LHCN-M2 (cell line): ENCODE measurements at regions not wholly inside any gene's neighbourhood (a gene's known extent, or its start where the extent isn't known, plus 50 kb on each side); places are given as distances from the start of the nearest gene placed in this dataset.
"Not testable (repeated sequence)": the region's sequence is repeated elsewhere in the genome, so short reads cannot be mapped to it uniquely, and the experiment has no call there.

Experiments
- DNase-seq: peaks from one replicate; pipeline ENCODE4 v3.0.0-alpha.2; 2012; ENCODE audit warnings: low read depth

DNA sequence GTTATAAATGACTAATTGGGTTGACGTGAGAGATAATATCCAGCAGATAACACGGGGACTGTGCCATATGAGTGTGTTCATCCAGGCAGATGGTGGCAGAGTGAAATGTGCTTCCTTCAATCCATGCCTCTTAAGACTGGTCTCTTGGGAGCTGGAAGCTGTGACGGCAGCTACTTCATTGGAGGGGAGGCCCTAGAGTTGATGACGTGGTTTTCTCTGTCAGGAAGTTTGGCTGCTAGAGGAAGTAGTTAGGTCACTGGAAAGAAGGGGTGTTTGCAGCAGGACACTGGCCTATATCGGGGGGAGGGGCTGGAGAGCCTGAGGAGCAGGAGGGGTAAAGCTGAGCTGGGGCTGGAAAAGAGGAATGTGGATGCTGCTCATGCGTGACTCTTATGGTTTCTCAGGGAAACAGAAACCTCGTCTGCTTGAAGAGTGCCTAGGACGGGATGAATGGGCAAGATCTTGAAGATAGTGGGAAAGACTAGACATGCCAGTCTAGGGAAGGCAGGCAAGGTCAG lies 3051.6 kb downstream of the RPIA start:
- not testable (repeated sequence) for DNase-seq

DNA sequence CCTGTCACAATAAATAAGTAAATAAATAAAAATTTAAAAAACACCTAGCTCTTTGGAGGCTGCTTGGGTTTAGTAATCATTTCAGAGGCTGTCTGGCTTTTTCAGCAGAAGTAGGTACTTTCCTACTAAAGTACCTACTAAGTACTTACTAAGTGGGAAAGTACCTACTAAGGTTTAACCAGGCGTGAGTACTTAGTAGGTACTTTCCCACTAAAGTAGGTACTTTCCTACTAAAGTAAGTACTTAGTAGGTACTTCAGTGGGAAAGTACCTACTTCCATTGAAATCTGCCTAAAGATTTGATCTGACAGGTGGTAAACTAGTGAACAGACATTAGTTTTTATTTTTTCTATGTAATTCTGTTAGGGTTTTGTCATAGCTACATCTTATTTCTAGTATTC lies 3052.4 kb downstream of the RPIA start:
- not testable (repeated sequence) for DNase-seq

DNA sequence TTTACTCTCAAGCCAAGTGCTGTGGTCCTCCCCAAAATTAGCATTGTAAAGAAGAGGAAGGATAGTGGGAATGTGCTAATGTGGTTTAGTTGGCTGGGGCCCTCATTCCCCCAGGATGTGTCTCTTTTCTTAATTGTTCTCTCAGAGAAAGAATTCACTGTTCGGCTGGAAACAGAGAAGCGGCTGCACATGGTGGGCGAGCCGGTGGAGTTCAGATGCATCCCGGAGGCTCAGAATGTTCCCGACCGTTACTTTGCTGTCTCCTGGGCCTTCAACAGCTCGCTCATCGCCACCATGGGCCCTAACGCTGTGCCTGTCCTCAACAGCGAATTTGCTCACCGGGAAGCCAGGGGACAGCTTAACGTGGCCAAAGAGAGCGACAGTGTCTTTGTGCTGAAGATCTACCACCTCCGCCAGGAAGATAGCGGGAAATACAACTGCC lies 3053.2 kb downstream of the RPIA start:
- DNase-seq = not testable (repeated sequence)

DNA sequence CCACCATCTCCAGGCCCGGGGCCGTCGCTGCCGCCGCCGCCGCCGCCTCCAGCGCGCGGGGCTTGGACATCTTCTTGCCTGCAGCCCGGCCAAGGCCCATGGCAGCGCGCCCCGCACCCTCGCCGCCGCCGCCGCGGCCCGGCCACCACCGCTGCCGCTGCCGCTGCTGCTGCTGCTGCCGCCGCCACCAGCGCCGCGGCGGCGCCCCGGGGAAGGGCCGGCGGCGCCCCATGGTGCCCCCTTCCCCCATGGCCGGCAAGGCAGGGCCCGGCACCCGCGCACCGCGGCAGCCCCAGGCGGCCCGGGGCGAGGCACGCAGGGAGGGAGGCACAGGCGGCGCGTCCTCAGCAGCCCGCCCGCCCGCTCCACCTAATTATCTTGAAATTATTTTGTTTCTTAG lies 3057.4 kb downstream of the RPIA start:
- no peak for DNase-seq

DNA sequence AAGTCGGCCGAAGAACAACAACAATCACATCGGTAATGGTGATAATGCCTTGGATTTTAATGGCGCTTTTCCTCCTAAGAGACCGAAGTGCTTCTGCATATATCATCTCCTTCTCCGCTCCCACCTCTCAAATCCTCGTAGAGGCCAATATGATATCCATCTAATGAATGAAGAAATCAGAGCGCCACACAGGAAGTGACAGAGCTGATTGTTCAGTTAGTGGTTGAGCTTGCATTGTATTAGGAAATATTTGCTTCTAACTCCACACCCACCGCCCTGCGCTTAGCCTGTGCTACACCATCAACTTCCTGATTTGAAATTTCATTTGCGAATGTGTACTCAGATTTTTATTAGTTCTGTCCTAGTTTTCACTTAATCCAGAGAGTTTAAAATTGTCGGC lies 3058.2 kb downstream of the RPIA start:
- not testable (repeated sequence) for DNase-seq

DNA sequence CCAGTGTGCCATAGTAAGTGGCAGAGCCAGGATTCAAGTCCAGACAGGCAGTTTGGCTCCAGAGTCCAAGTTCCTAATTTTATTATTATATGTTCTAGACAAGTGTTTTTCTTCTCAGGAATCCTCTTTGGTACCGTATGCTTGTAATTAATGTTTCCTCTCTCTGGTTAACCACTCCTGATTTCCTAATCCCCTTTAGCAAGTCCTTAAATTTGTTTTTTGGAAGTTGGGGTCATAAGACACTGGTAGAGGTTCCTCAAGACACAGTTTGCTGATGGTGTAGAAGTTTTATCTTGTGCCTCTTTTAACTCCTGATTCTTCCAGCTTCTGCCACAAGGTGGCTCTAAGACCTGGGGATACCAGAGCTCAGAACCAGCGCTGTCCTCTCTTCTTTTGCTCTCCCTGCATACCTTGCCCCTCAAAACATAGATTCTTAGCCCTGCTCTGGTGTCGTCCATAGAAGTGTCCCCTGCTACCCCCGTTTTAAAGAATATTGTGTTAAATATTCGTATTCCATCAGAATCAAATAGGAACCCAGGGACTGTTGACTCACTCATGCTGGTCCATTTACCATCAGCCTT lies 3068.0 kb downstream of the RPIA start:
- DNase-seq = not testable (repeated sequence)

DNA sequence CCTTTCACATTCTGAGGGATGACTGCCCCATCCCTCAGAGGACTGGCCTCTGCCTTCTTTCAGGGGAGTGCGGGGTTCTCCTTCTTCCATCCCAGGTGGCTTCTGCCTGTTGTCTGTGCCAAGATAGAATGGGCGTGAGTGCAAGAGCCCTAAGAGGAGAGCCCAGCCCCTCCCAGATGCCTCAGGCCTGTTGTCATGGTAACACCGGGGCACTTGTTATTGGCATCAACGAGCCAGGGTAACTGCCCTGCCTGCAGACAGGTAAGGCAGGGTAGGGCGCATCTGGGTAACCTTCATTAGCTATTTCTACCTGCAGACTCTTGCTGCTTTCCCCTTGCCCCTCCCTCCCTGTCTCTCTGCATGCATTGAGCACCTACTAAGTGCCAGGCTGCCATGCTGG lies 3069.2 kb downstream of the RPIA start:
- DNase-seq = not testable (repeated sequence)

DNA sequence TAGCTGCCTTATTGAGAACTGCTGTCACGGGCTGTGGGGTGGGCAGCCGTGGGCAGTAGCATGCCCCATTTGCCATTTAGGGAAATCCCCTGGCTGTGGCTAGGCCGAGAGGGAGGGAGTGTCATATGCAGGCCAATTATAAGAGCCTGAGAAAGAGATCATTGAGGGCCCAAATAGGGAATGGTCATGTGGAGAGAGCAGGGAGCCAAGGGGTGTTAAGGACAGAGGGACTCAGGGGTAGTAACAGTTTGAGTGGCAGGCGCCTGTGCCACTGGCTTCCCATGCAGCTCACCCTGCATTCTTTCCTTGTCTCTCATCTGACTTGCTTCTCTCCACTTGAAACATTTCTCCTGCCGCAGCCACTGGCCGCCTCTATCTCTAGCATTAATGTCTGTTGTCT lies 3070.8 kb downstream of the RPIA start:
- not testable (repeated sequence) for DNase-seq

DNA sequence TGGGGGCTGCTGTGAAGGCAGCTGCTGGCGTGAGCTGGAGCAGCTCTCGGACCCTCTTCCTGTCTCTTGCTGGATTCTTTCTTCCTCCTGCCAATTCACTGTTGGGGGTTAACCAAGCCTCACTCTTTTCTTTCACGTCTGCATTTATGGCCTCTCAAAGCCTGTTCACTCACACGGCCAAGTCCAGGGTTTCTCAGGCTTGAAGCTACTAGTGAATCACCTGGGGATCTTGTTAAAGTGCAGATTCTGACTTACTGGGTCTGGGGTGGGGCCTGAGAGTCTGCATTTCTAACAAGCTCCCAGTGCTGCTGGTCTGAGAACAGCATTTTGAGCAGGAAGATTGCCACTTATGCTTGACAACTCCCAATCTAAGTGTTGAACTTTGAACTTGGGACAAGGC lies 3072.2 kb downstream of the RPIA start:
- DNase-seq = not testable (repeated sequence)

DNA sequence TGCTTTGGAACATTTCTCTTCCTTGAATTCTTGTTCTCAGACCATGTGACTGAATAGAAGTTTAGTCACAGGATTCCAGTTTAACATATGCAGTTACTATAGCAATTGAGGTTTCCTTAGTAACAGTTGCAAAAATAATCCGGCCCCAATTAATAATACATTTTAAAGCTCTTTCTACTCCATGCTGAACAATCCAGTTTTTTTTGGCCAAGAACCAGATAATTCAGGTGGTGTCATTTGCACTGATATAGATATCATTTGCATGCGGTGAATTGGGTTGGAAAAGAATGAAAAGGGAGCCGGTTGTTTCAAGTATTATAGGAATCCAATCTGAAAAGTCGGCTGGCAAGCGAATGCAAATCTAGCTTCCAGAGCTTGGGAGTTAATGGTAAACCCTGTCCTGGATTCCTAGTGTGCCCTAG lies 3073.1 kb downstream of the RPIA start:
- DNase-seq = peak; percentile 52

DNA sequence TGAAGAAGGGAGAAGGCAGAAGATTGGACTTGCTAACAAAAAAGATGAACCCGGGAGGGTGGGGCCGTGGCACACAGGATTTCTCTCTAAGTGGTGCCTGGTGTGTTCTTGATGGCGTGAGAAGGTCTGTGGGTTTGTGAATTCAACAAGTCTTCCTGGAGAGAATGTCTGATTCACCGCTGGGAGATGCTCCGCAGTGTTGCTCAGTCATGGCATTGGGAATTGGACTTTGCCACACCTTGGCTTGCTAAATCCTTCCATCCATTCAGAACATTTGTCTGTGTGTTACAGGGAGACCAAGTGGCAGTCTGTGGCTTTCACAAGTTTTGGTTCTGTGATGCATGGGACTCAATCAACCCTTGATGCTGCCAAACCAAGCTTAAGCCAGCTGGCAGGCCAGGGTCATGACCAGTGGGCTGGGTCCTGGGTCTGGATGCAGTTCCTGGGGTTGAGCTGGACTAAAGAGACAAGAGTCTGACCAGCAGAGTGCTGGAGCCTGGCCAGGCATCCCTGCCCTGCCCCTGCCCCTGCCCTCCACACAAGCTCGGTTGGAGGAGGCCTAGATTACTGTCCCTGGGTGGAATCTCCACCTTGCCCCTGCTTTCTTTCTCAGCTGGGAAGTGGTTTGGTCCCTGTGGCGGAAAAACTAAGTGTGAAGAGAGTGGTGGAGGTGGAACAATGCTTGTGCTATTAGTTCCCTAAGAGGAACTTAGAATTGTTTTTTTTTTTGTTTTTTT lies 3073.7 kb downstream of the RPIA start:
- peak; percentile 20 for DNase-seq

DNA sequence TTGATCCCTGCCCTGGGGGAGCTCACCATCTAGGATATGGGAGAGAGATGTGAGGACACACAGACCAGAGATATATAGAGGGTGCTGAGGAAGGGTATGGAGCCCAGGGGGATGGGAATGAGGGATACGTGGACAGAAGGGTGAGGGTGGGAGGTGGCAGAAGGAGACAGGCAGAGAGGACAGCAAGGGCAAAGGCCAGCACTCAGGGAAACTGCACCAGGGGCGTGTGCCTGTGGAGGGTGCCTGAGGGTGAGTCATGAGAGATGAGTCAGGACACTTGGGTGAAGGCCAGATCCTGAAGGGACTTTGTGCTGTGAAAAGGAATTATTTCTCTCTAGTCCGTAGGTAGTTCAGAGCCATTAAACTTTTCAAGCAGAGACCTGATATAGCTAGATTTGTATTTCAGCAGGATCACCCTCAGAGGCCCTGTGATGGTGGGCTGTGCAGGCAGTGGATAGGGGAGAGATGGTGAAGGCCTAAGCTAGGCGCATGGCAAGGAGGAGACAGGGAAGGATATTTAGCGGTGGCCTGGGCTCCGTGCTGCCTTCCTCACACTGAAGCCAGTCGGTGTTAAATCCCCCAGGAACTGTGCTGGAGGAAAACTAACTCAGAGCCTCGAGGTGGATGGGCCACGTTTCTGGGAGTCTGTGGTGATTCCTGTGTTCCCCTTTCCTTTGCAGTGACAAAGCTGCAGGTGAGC lies 3075.0 kb downstream of the RPIA start:
- peak; percentile 78 for DNase-seq

DNA sequence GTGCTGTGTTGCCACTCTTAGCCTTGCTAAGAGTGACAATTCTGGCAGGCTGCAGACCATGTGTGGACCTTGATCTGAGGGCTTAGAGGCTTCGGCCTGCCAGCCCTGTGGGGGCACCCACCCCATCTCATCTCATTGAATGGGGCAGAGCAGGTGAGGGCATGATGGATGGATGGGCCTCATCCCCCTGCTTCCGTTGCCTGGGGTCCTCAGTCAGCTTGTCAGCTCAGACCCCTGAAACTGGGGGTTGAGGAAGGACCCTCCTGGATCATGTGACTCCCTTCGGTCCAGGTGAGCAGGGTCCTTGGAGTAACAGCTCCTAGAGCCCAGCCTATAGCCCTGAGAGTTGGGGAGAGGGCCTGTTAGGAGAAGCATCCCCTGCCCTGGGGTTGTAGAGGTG lies 3076.8 kb downstream of the RPIA start:
- not testable (repeated sequence) for DNase-seq

DNA sequence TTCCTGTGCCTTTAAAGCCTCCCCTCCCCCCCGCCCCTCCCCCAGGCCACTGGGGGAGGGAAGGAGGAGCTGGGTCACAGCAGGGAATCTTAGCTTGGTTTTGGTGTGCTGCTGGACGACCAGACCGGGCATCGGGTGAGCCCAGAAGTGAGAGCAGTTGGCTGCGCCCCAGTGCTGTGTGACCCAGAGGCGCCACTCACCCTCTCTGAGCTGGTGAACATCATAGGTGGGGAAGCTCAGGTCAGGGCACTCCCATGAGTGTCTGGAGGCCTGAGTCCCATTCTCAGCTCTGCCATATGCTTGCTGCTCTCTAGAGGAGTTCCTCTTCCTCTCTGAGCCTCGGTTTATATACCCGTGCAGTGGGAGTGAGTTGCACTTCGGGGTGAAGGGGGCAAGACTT lies 3077.5 kb downstream of the RPIA start:
- DNase-seq = not testable (repeated sequence)

DNA sequence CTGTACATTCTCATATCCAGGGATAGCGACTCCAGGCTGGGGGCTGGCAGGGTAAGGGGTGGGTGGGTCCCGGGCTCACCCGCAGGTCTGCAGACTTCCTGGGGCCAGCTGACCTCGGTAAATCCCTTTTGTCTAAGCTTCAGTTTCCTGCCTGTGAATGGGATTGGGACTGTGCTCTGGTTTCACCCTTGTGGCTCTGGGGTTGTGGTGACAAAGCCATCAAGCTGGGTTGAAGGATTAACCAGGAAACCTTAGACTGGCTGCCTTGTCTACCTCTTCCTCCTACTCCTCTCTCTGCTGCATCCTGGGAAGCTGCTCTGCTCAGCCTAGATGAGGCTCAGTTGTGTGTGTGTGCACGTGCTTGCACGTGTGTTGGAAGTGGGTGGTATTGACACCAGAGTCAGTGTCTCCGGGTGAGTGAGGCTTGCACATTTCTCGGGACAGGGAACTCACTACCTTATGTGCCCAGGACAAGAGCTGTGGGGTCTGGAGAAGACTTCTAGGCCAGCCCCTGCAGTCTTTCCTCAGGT lies 3078.6 kb downstream of the RPIA start:
- peak; percentile 11 for DNase-seq

DNA sequence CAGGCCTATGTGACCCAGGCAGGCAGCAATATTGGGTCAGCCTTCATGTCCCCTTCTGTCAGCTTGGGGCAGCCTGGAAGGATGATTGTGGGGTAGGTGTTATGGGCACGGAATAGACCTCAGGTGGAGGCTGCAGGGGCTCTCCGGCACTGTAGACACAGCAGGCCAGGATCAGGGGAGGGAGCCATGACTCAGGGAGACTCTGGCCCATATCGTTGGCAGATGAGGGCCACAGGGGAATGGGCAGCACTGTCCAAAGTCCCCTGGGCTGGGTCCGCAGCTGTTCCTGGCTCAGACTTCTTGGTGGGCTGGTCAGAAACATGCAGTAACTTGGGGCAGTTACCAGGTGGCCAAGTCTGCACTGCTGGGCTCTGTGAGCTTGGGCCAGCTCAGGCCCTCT lies 3080.1 kb downstream of the RPIA start:
- not testable (repeated sequence) for DNase-seq

DNA sequence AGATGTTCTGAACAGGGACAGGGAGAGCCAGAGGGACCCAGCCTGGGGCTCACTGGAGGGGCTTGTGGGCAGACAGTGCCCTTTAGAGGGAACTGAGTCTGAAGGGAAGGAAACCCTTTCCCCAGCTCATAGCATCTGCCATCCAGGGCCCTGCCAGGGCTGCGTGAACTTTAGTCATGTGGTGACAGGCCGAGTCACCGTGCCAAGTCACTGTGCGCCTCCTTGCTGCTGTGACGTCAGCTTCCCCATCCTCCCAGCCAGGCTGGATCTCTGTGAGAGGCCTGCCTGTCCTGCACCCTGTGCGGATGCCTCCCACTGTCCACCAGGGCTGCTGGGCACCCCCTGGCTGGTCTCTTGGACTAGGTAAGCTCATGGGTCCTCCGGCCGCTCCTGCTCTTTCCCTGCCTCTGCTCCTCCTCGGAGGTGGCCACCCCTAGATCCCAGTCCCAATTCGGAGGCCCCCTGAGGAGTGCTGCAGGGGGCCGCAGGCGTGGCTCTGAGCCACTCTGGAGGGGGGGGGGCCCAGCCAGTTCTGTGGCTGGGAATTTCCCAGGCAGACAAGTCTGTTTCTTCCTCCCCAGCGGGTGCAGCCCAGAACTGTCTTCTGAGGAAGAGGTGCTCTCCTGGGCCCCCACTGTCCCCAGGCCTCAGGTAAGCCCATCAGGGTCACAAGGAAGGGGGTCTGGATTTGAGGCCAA lies 3080.9 kb downstream of the RPIA start:
- not testable (repeated sequence) for DNase-seq

DNA sequence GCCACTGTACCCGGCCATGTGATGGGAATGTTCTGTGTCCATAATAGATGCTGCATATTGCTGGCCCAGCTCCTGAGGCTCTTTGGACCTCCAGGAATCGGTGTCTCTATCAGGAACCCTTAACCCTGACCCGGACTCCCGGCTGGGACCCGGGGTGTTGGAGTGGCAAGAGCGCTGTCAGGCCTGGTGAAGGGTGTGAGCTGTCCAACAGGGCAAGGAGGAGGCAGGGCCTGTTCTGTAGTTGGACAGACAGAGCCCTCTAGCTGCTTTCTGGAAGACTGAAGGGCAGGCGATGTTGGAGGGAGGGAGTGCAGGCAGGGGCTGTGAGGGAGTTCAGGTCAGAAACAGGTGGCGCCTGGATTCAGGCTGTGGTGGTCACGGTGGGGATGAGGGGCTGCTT lies 3082.3 kb downstream of the RPIA start:
- DNase-seq = not testable (repeated sequence)

DNA sequence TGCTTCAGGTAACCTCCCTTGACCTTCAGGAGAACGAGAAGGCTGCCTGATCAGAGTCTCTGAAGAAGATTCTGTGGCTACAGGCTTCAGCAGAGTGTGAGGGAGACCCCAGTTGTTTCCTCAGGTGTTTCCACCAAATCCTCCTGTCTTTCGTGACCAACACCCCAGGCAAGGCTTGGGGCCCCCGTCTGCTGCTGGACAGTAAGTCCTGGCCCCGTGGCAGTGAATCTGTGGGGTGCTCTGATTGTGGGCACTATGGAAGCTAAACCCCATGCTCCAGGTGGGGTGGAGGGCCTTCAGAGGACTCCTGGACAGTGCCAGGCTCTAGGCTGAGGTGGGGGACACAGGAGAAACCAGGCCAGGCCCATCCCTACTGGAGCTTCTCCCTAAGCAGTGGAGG lies 3083.7 kb downstream of the RPIA start:
- not testable (repeated sequence) for DNase-seq

DNA sequence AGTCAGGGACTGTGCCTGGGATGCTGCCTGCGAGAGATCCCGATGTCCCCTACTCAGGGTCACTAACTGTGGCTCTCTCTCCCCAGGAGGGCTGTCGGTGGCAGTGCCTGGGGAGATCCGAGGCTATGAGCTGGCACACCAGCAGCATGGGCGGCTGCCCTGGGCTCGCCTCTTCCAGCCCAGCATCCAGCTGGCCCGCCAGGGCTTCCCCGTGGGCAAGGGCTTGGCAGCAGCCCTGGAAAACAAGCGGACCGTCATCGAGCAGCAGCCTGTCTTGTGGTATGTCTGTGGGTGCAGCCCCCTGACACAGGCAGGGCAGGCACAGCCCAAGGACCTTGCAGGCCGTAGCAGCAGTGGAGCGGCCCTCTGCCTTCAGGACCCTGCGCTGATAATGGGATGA lies 3088.9 kb downstream of the RPIA start:
- DNase-seq = not testable (repeated sequence)

DNA sequence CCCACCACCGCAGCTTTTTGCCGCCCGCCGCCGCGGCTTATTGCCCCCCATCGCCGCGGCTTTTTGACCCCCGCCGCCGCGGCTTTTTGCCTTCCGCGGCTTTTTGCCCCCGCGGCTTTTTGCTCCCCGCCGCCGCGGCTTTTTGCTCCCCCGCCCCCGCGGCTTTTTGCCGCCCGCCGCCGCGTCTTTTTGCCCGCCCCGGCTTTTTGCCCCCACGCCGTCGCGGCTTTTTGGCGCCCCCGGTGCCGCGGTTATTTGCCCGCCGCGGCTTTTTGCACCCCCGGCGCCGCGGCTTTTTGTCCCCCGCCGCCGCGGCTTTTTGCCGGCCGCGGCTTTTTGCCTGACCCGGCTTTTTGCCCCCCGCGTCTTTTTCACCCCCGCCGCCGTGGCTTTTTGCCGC lies 3061.8 kb upstream of the TEKT4 start:
- DNase-seq = not testable (repeated sequence)
